HCT116 (cell line): ENCODE measurements at regions not wholly inside any gene's neighbourhood (a gene's known extent, or its start where the extent isn't known, plus 50 kb on each side); places are given as distances from the start of the nearest gene placed in this dataset.

Experiments
- ATAC-seq: fragments of 200-7000 bp; cut with Tn5 transposase; 2 replicates; pipeline ENCODE4 v1.9.1; 2020; ENCODE audit warnings: mild to moderate bottlenecking, moderate library complexity
- BruUV-seq: library from RNA; stranded (reverse); fragments of 400-500 nt; replicated peaks from 2 replicates; lab custom pipeline; 2021; lab: Mats Ljungman, UMichigan
- CTCF ChIA-PET: fragments of 300-600 bp; sonication (Branson Sonifier 250); formaldehyde crosslinking; loops from one replicate; lab custom pipeline; 2021; ENCODE audit warnings: antibody characterized with exemption; lab: Charles Lee
- POLR2A ChIA-PET: fragments of 300-600, 350-600 bp; sonication (Branson Sonifier 250); formaldehyde crosslinking; loops from one replicate; lab custom pipeline; 2021; ENCODE audit warnings: antibody characterized with exemption; lab: Charles Lee
- RAD21 ChIA-PET, 2 experiments: fragments of 300-600 bp; sonication (Branson Sonifier 250); formaldehyde crosslinking; loops; one replicate each; lab custom pipeline; 2023; ENCODE audit warnings: low total read pairs in 2 of 2; ENCODE audit not compliant: uncharacterized antibody in 2 of 2, unreplicated experiment in 2 of 2, low non-redundant PET in 1 of 2; lab: Charles Lee
- DNase-seq: peaks from one replicate; pipeline ENCODE4 v3.0.0-alpha.2; 2010; ENCODE audit warnings: low read depth, low spot score
- H2AFZ ChIP-seq: fragments of 200-600 bp; shearing (Covaris generic), sonication (generic); 2 replicates; pipeline ENCODE4 v1.6.1; 2017; ENCODE audit warnings: low read depth, mixed run types, mixed read lengths, antibody characterized with exemption, low read length; ENCODE audit not compliant: poor library complexity, severe bottlenecking
- H3K27ac ChIP-seq: 2 replicates; pipeline ENCODE4 v1.5.1; 2012; ENCODE audit warnings: low read depth, low read length
- H3K27me3 ChIP-seq: fragments of 200-600 bp; sonication (generic); 2 replicates; pipeline ENCODE4 v1.6.1; 2016; ENCODE audit warnings: mixed run types, low read length, mixed read lengths; ENCODE audit not compliant: insufficient read depth
- H3K36me3 ChIP-seq, 2 experiments: fragments of 200-500 bp in 1 of 2; fragments of 200-600 bp in 1 of 2; sonication (Bioruptor generic) in 1 of 2; sonication (generic) in 1 of 2; 2 replicates each; pipeline versions ENCODE4 v1.5.1 to v1.6.1; 2014 to 2016; ENCODE audit warnings: low read length in 2 of 2, inconsistent platforms in 1 of 2, mixed read lengths in 1 of 2, mixed run types in 1 of 2; ENCODE audit not compliant: insufficient read depth in 2 of 2, control insufficient read depth in 1 of 2
- H3K4me1 ChIP-seq, 2 experiments: fragments of 200-600 bp in 1 of 2; sonication (generic) in 1 of 2; 2 replicates each; pipeline versions ENCODE4 v1.5.1 to v1.6.1; 2012 to 2017; ENCODE audit warnings: low read length in 2 of 2, inconsistent platforms in 1 of 2, mild to moderate bottlenecking in 1 of 2, mixed read lengths in 1 of 2, mixed run types in 1 of 2, moderate library complexity in 1 of 2; ENCODE audit not compliant: insufficient read depth in 2 of 2, control insufficient read depth in 1 of 2
- H3K4me2 ChIP-seq: fragments of 200-600 bp; sonication (generic); 2 replicates; pipeline ENCODE4 v1.6.1; 2017; ENCODE audit warnings: mixed run types, low read length, mixed read lengths
- H3K4me3 ChIP-seq, 2 experiments: fragments of 200-600 bp in 1 of 2; sonication (generic) in 1 of 2; replicated peaks in 1 of 2; 2 replicates each; pipeline ENCODE4 v1.5.1; 2011 to 2016; ENCODE audit warnings: low read length in 2 of 2, control low read depth in 1 of 2, low read depth in 1 of 2, mild to moderate bottlenecking in 1 of 2, mixed read lengths in 1 of 2, mixed run types in 1 of 2
- H3K79me2 ChIP-seq: fragments of 200-600 bp; sonication (generic); 2 replicates; pipeline ENCODE4 v1.6.1; 2017; ENCODE audit warnings: mild to moderate bottlenecking, mixed run types, low read length, moderate library complexity, mixed read lengths; ENCODE audit not compliant: insufficient read depth
- H3K9ac ChIP-seq: fragments of 200-600 bp; sonication (generic); 2 replicates; pipeline ENCODE4 v1.6.1; 2016; ENCODE audit warnings: low read length, mixed read lengths
- H3K9me2 ChIP-seq: fragments of 200-600 bp; sonication (generic), shearing (Covaris generic); 2 replicates; pipeline ENCODE4 v1.6.1; 2017; ENCODE audit warnings: mixed run types, mild to moderate bottlenecking, moderate library complexity; ENCODE audit not compliant: insufficient read depth
- H3K9me3 ChIP-seq, 2 experiments: fragments of 200-500 bp in 1 of 2; fragments of 200-600 bp in 1 of 2; sonication (Bioruptor generic) in 1 of 2; sonication (generic) in 1 of 2; 2 replicates each; pipeline ENCODE4 v1.6.1; 2014 to 2017; ENCODE audit warnings: low read length in 2 of 2, mixed read lengths in 2 of 2, inconsistent platforms in 1 of 2, low read depth in 1 of 2, mild to moderate bottlenecking in 1 of 2, mixed run types in 1 of 2, moderate library complexity in 1 of 2; ENCODE audit not compliant: control insufficient read depth in 1 of 2, insufficient read depth in 1 of 2
- H4K20me1 ChIP-seq: fragments of 200-600 bp; sonication (generic), shearing (Covaris generic); 2 replicates; pipeline ENCODE4 v1.6.1; 2017; ENCODE audit warnings: mixed run types, mild to moderate bottlenecking, moderate library complexity; ENCODE audit not compliant: insufficient read depth
- CBX3 ChIP-seq: IDR thresholded peaks from 2 replicates; pipeline ENCODE4 v1.6.1; 2012; ENCODE audit warnings: low read depth
- CEBPB ChIP-seq: IDR thresholded peaks from 2 replicates; pipeline ENCODE4 v1.6.1; 2012; ENCODE audit warnings: low read depth
- CTCF ChIP-seq, 3 experiments: fragments of 200-600 bp in 1 of 3; sonication (generic) in 1 of 3; IDR thresholded peaks in 2 of 3; conservative IDR thresholded peaks in 1 of 3; 2 replicates each; pipeline ENCODE4 v1.5.1; 2012 to 2017; ENCODE audit warnings: low read depth in 2 of 3, low read length in 2 of 3, antibody characterized with exemption in 1 of 3, borderline replicate concordance in 1 of 3, control low read depth in 1 of 3, mild to moderate bottlenecking in 1 of 3, mixed read lengths in 1 of 3, mixed run types in 1 of 3, moderate library complexity in 1 of 3; ENCODE audit not compliant: insufficient read depth in 1 of 3
- EGR1 ChIP-seq: IDR thresholded peaks from 2 replicates; pipeline ENCODE4 v1.6.1; 2012; ENCODE audit warnings: low read depth
- ELF1 ChIP-seq: IDR thresholded peaks from 2 replicates; pipeline ENCODE4 v1.6.1; 2012; ENCODE audit warnings: low read depth, borderline replicate concordance
- EZH2 ChIP-seq: fragments of 200-600 bp; sonication (generic); IDR thresholded peaks from 2 replicates; pipeline ENCODE4 v1.6.1; 2017; ENCODE audit warnings: antibody characterized with exemption, mixed run types
- FOSL1 ChIP-seq: IDR thresholded peaks from 2 replicates; pipeline ENCODE4 v1.6.1; 2012; ENCODE audit warnings: low read depth
- JUND ChIP-seq: IDR thresholded peaks from 2 replicates; pipeline ENCODE4 v1.6.1; 2012
- MAX ChIP-seq: IDR thresholded peaks from 2 replicates; pipeline ENCODE4 v1.6.1; 2012
- POLR2A ChIP-seq: IDR thresholded peaks from 2 replicates; pipeline ENCODE4 v1.7.0; 2011; ENCODE audit warnings: borderline replicate concordance; ENCODE audit not compliant: insufficient read depth, insufficient read length; ENCODE audit errors: extremely low read depth
- POLR2AphosphoS5 ChIP-seq: IDR thresholded peaks from 2 replicates; pipeline ENCODE4 v1.6.1; 2011; ENCODE audit warnings: mild to moderate bottlenecking, low read depth, low read length, moderate library complexity
- RAD21 ChIP-seq: IDR thresholded peaks from 2 replicates; pipeline ENCODE4 v1.6.1; 2012; ENCODE audit warnings: low read depth, mild to moderate bottlenecking
- REST ChIP-seq: IDR thresholded peaks from 2 replicates; pipeline ENCODE4 v1.6.1; 2012; ENCODE audit warnings: low read depth
- SRF ChIP-seq: IDR thresholded peaks from 2 replicates; pipeline ENCODE4 v1.6.1; 2012; ENCODE audit warnings: low read depth
- TCF7L2 ChIP-seq: IDR thresholded peaks from 2 replicates; pipeline ENCODE4 v1.7.0; 2011; ENCODE audit warnings: borderline replicate concordance, inconsistent platforms; ENCODE audit not compliant: insufficient read depth, insufficient read length; ENCODE audit errors: extremely low read depth
- YY1 ChIP-seq: IDR thresholded peaks from 2 replicates; pipeline ENCODE4 v1.6.1; 2011; ENCODE audit warnings: low read length, low read depth, moderate library complexity, mild to moderate bottlenecking; ENCODE audit not compliant: insufficient replicate concordance; ENCODE audit errors: extremely low read depth
- ZBTB33 ChIP-seq: IDR thresholded peaks from 2 replicates; pipeline ENCODE4 v1.6.1; 2011; ENCODE audit warnings: mild to moderate bottlenecking, low read length, moderate library complexity; ENCODE audit not compliant: insufficient replicate concordance; ENCODE audit errors: extremely low read depth
- ZFX ChIP-seq: fragments of 450-650 bp; IDR thresholded peaks from 2 replicates; pipeline ENCODE4 v1.6.1; 2017
- ZNF274 ChIP-seq: fragments of 200-500 bp; sonication (Bioruptor generic); IDR thresholded peaks from 2 replicates; pipeline ENCODE4 v1.6.1; 2014; ENCODE audit warnings: mild to moderate bottlenecking, low read depth, low read length, inconsistent platforms
- intact Hi-C: fragments of 100-400 bp; cut with micrococcal nuclease; formaldehyde crosslinking; loops from 2 replicates; pipeline ENCODE4 v1.10.0; 2022

GRCh38 chr11:62054484-62055121, 69.2 kb upstream of the INCENP start:
- POLR2A ChIA-PET, result interaction anchor here (1.2 to 4.5 kb wide), 4 partner anchors 10 to 105 kb away, joined by 4 to 77 read pairs (median 10); partner anchors contain the start of gene FTH1
- TF ChIP-seq POLR2A (no peak), ZBTB33 (no peak), RAD21 (peak; percentile 99), FOSL1 (no peak), TCF7L2 (no peak), ZNF274 (no peak), REST (no peak), CEBPB (peak; percentile 84), SRF (no peak), MAX (no peak), YY1 (no peak), CBX3 (no peak), ELF1 (no peak), EGR1 (no peak), JUND (no peak), CTCF (IDR thresholded peaks at IDR 0.05 in 2 of 3, conservative IDR thresholded peaks at IDR 0.05 in 1 of 3; ENCODE audit: borderline replicate concordance in 1 of 3, insufficient read depth in 1 of 3, low read depth in 2 of 3, low read length in 2 of 3) (peak; percentile 79 to 95 (median 80)), ZFX (no peak), EZH2 (no peak), POLR2AphosphoS5 (no peak; the same call in 1 of the 2 replicates)

More at GRCh38 chr11:62054484-62055121, 69.2 kb upstream of the INCENP start:
- no peak overlapping the region for H3K4me3 ChIP-seq
- peak overlapping the region; percentile 34; the same call in 1 of the 2 replicates for H3K4me2 ChIP-seq
- DNase-seq (peak; percentile 87), ATAC-seq (peak; percentile 98)
- ChIA-PET CTCF (interaction anchor here (0.5 to 2.7 kb wide), 9 partner anchors 27 to 257 kb away, joined by 3 to 26 read pairs (median 4); partner anchors contain the start of gene FTH1), RAD21 (interaction anchor here (0.8 to 2.4 kb wide), 5 partner anchors 84 to 156 kb away, joined by 3 to 8 read pairs (median 4); no protein-coding TSS in a partner anchor)
- H4K20me1 ChIP-seq, result no peaks in the 10 kb centered on the region
- peaks cover 13 to 19% of the 10 kb centered on the region in 2 experiments; a peak in 3 of 4 replicates for H3K4me1 ChIP-seq
- no peaks in the 10 kb centered on the region for H3K79me2 ChIP-seq
- intact Hi-C loops, result loop anchor here (1.0 to 5.0 kb wide), 5 partner anchors 53 to 155 kb away; partner anchors contain the start of gene FTH1
- H3K9me2 ChIP-seq, result no peaks in the 10 kb centered on the region
- no peak overlapping the region for H3K9ac ChIP-seq
- H3K27me3 ChIP-seq, result no peaks in the 10 kb centered on the region
- no peaks in the 10 kb centered on the region for H3K36me3 ChIP-seq
- BruUV-seq, result no TSS peak
- H2AFZ ChIP-seq, result no peak overlapping the region
- H3K9me3 ChIP-seq, result no peaks in the 10 kb centered on the region
- H3K27ac ChIP-seq, result no peak overlapping the region
